ENCODE measurements at regions not wholly inside any gene's neighbourhood (a gene's known extent, or its start where the extent isn't known, plus 50 kb on each side); places are given as distances from the start of the nearest gene placed in this dataset.
"Not testable (repeated sequence)": the region's sequence is repeated elsewhere in the genome, so short reads cannot be mapped to it uniquely, and the experiment has no call there.

DNA sequence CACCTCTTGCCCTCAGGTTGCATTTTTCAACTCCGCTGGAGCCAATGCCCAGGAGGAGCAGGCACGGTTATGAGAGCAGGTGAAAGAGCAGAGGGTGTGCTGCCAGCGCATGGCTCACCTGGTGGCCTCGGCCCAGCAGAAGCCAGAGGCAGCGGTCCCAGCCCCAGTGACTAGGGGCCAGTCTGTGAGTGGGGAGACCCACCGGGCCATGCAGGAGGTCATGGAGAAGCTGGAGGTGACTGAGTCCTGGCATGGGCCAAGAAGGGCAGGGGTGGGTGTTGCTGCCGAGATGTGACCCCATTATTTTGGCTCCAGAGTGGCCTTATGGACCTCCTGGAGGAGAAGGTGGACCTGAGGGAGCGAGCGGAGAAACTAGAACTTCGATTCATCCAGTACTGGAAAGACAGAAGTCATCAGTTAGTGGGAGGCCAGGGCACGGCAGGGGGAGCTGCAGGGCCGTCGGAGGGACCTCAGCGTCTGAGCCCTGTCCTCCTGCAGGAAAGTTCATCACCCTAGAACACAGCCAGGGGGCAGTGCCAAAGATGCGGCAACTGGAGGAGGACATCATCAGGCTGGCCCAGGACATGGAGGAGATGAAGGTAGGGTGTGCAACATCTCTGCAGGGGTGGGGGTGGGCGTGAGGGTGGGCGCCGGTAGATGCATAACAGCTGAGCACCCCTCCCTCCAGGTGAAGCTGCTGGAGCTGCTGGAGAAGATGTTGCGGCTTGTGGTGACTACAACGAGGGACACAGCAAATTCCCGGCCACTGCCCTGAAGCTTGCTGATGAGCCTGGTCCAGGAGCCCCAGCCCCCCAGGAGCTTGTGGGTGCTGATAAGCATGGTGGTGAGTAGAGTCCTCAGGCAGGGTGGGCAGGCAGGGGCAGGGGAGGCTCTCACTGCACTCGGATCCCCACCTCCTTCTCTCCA lies 58.9 kb upstream of the LYSMD4 start:
- H3K27ac ChIP-seq (ENCODE audit: low read length); H3K4me1 ChIP-seq (ENCODE audit: control insufficient read depth, insufficient read depth, low read length); H3K27me3 ChIP-seq (ENCODE audit: control insufficient read depth, insufficient read depth, low read length); H3K36me3 ChIP-seq (ENCODE audit: control insufficient read depth, insufficient read depth, low read length); H3K9me3 ChIP-seq (ENCODE audit: control insufficient read depth, low read depth, low read length); DNase-seq; H3K4me3 ChIP-seq (ENCODE audit: low read length): not testable (repeated sequence)
- no CpG with 5 or more reads among the region's 22 CpGs for WGBS (ENCODE audit: insufficient coverage, low lambda C conversion rate)

DNA sequence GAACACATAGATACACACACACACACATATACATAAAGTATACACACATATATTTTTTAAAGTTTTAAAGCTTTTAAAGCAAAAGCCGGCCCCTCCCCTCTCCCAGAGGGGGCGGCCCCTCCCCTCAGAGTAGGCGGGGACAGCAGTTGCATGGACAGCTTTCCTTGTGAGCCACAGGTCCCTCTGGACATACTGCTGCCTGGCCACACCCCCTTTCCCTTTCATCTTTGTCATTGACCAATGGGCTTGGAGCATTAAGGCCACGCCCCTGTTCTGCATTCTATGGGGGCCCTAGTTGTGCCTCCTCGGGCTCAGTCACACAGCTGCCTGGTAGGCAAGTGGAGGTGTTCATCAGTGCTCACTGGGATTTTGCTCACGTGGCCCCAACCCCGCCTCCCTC lies 57.5 kb upstream of the LYSMD4 start:
- not testable (repeated sequence) for H3K27me3 ChIP-seq (ENCODE audit: control insufficient read depth, insufficient read depth, low read length); H3K27ac ChIP-seq (ENCODE audit: low read length); H3K4me1 ChIP-seq (ENCODE audit: control insufficient read depth, insufficient read depth, low read length); DNase-seq; H3K4me3 ChIP-seq (ENCODE audit: low read length); H3K9me3 ChIP-seq (ENCODE audit: control insufficient read depth, low read depth, low read length); H3K36me3 ChIP-seq (ENCODE audit: control insufficient read depth, insufficient read depth, low read length)
- no CpG with 5 or more reads among the region's 7 CpGs for WGBS (ENCODE audit: insufficient coverage, low lambda C conversion rate)

DNA sequence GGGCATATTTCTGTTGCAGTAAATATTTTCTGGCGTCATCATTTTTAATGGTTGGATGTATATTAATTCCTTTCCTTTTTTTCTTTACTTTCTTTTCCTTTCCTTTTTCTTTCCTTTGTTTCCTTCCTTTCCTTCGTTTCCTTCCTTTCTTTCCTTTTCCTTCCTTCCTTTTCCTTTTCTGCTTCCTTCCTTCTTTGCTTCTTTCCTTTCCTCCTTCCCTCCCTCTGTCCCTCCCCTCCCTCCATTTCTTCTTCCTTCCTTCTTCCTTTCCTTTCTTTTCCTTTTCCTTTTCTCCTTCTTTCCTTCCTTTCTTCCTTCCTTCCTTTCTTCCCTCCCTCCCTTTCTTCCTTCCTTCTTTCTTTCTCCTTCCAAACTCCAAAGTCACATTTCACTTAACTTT lies 54.9 kb upstream of the LYSMD4 start:
- Histone ChIP-seq H3K27me3 (ENCODE audit: control insufficient read depth, insufficient read depth, low read length) (no peaks in the 10 kb centered on the region), H3K9me3 (ENCODE audit: control insufficient read depth, low read depth, low read length) (peaks cover 2% of the 10 kb centered on the region), H3K4me3 (ENCODE audit: low read length) (no peak overlapping the region), H3K36me3 (ENCODE audit: control insufficient read depth, insufficient read depth, low read length) (no peaks in the 10 kb centered on the region), H3K4me1 (ENCODE audit: control insufficient read depth, insufficient read depth, low read length) (no peaks in the 10 kb centered on the region), H3K27ac (ENCODE audit: low read length) (no peak overlapping the region)
- 87% methylated on average over 2 of the region's 2 CpGs for WGBS (ENCODE audit: insufficient coverage, low lambda C conversion rate)
- DNase-seq = no peak

DNA sequence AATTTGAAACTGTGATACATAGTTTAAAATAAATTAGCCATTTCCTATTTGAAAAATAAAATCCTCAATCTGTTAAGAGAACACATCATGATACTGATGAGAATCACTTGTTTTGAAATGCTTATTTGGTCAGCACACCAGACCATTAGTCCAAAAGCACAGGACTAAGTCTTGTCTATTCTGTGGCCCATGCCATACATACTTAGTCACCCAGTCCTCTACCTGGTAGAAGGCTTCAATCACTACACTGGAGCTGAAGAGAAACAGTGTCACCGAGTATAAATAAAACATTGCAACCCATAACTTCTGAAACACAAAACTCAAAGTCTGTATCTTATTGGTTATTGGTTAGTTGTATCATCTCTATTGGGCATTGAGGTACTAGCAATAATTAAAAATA lies 51.6 kb upstream of the LYSMD4 start:
- H3K27ac ChIP-seq (ENCODE audit: low read length); H3K36me3 ChIP-seq (ENCODE audit: control insufficient read depth, insufficient read depth, low read length); H3K4me3 ChIP-seq (ENCODE audit: low read length); H3K27me3 ChIP-seq (ENCODE audit: control insufficient read depth, insufficient read depth, low read length); DNase-seq; H3K9me3 ChIP-seq (ENCODE audit: control insufficient read depth, low read depth, low read length); H3K4me1 ChIP-seq (ENCODE audit: control insufficient read depth, insufficient read depth, low read length): not testable (repeated sequence)
- no CpG with 5 or more reads among the region's 1 CpG for WGBS (ENCODE audit: insufficient coverage, low lambda C conversion rate)

GRCh38 chr15:99783918-99784619 lies 50.8 kb upstream of the LYSMD4 start:
- not testable (repeated sequence) for H3K27me3 ChIP-seq (ENCODE audit: control insufficient read depth, insufficient read depth, low read length); H3K36me3 ChIP-seq (ENCODE audit: control insufficient read depth, insufficient read depth, low read length); H3K27ac ChIP-seq (ENCODE audit: low read length); H3K4me1 ChIP-seq (ENCODE audit: control insufficient read depth, insufficient read depth, low read length); H3K9me3 ChIP-seq (ENCODE audit: control insufficient read depth, low read depth, low read length); H3K4me3 ChIP-seq (ENCODE audit: low read length)
- no CpG with 5 or more reads among the region's 4 CpGs for WGBS (ENCODE audit: insufficient coverage, low lambda C conversion rate)
- DNase-seq = peak in 1 of 2 donors; percentile 25

Measured in large intestine (tissue), 3 donors.